ENCODE measurements at regions not wholly inside any gene's neighbourhood (a gene's known extent, or its start where the extent isn't known, plus 50 kb on each side); places are given as distances from the start of the nearest gene placed in this dataset.

DNA sequence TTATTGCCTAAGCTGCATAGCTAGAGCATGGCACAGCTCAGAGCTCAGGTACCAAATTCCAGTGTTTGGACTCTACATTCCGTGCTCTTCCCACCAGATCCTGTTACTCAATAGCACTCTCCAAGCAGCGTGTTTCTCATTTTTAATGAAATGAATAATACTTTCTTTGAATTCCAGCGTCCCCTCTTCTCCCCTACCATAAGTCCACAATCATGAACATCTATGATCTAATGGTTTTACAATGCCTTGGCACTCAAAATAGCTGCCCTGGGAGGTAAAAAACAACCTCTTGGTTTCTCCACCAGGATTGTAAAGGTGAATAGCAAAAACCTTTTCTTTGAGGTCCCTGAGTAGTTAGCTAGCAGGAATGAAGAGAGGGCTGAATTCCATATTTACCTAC is 480.0 kb upstream of the PKN2 start:
- TF ChIP-seq POLR2A (IDR thresholded peaks at IDR 0.05) (no peak), CTCF (IDR thresholded peaks at IDR 0.05) (no peak)
